Panc1 (cell line): ENCODE measurements at regions not wholly inside any gene's neighbourhood (a gene's known extent, or its start where the extent isn't known, plus 50 kb on each side); places are given as distances from the start of the nearest gene placed in this dataset.

Source experiments
- ATAC-seq: fragments of 200-7000 bp; cut with Tn5 transposase; 2 replicates; pipeline ENCODE4 v1.9.1; 2020; ENCODE audit warnings: mild to moderate bottlenecking, moderate library complexity
- BruUV-seq: library from RNA; stranded (reverse); fragments of 400-500 nt; replicated peaks from 2 replicates; lab custom pipeline; 2021; lab: Mats Ljungman, UMichigan
- CTCF ChIA-PET: fragments of 300-600 bp; sonication (Branson Sonifier 250); formaldehyde crosslinking; loops from one replicate; lab custom pipeline; 2022; ENCODE audit warnings: antibody characterized with exemption; lab: Charles Lee
- POLR2A ChIA-PET: fragments of 300-600 bp; sonication (Branson Sonifier 250); formaldehyde crosslinking; loops from one replicate; lab custom pipeline; 2022; ENCODE audit warnings: antibody characterized with exemption; lab: Charles Lee
- DNase-seq: peaks from one replicate; pipeline ENCODE4 v3.0.0-alpha.2; 2010; ENCODE audit warnings: low read depth, low spot score
- H3K27ac ChIP-seq: 2 replicates; pipeline ENCODE4 v1.5.1; 2011; ENCODE audit warnings: mild to moderate bottlenecking, low read length, inconsistent platforms
- H3K27me3 ChIP-seq: fragments of 200-500 bp; sonication (Bioruptor generic); 2 replicates; pipeline ENCODE4 v1.6.0; 2014; ENCODE audit warnings: low read length, inconsistent platforms; ENCODE audit not compliant: control insufficient read depth, insufficient read depth
- H3K36me3 ChIP-seq: fragments of 200-500 bp; sonication (Bioruptor generic); 2 replicates; pipeline ENCODE4 v1.5.1; 2014; ENCODE audit warnings: inconsistent platforms, mild to moderate bottlenecking, low read length, moderate library complexity; ENCODE audit not compliant: control insufficient read depth, insufficient read depth
- H3K4me1 ChIP-seq: 2 replicates; pipeline ENCODE4 v1.5.1; 2011; ENCODE audit warnings: inconsistent platforms, mild to moderate bottlenecking, low read length, moderate library complexity; ENCODE audit not compliant: control insufficient read depth, insufficient read depth
- H3K4me3 ChIP-seq, 2 experiments: 2 replicates each; pipeline ENCODE4 v1.5.1; 2011 to 2012; ENCODE audit warnings: low read depth in 2 of 2, low read length in 2 of 2, mild to moderate bottlenecking in 2 of 2, inconsistent platforms in 1 of 2, moderate library complexity in 1 of 2
- H3K9me3 ChIP-seq: fragments of 200-500 bp; sonication (Bioruptor generic); 2 replicates; pipeline ENCODE4 v1.5.1; 2014; ENCODE audit warnings: low read depth, mild to moderate bottlenecking, inconsistent platforms, low read length, moderate library complexity; ENCODE audit not compliant: control insufficient read depth, insufficient read depth
- CTCF ChIP-seq: fragments of 450-650 bp; IDR thresholded peaks from 2 replicates; pipeline ENCODE4 v1.5.1; 2017; ENCODE audit warnings: mild to moderate bottlenecking
- POLR2AphosphoS5 ChIP-seq: IDR thresholded peaks from 2 replicates; pipeline ENCODE4 v1.6.1; 2012; ENCODE audit warnings: mild to moderate bottlenecking, low read depth, low read length, moderate library complexity
- SIN3A ChIP-seq: IDR thresholded peaks from 2 replicates; pipeline ENCODE4 v1.6.1; 2012; ENCODE audit warnings: low read depth, mild to moderate bottlenecking, low read length, moderate library complexity, borderline replicate concordance; ENCODE audit not compliant: insufficient read depth
- TCF7L2 ChIP-seq: IDR thresholded peaks from 2 replicates; pipeline ENCODE4 v1.6.1; 2011; ENCODE audit warnings: mild to moderate bottlenecking, low read depth, low read length, inconsistent platforms
- in situ Hi-C: cut with HindIII; loops from 2 replicates; pipeline ENCODE4 v1.10.0; 2016; ENCODE audit warnings: low sequenced_read_pairs, low pct_unique_long_range_greater_than_20kb
- intact Hi-C: fragments of 100-400 bp; cut with micrococcal nuclease; formaldehyde crosslinking; loops from one replicate; pipeline ENCODE4 v1.10.0; 2022; ENCODE audit not compliant: unreplicated experiment
- TF ChIP-seq, protein P1 (sequence below), 2 experiments: IDR thresholded peaks; 2 replicates each; pipeline ENCODE4 v1.6.1; 2011 to 2012; ENCODE audit warnings: low read depth in 2 of 2, control low read depth in 1 of 2, low read length in 1 of 2, mild to moderate bottlenecking in 1 of 2, moderate library complexity in 1 of 2; ENCODE audit not compliant: insufficient read depth in 1 of 2

DNA sequence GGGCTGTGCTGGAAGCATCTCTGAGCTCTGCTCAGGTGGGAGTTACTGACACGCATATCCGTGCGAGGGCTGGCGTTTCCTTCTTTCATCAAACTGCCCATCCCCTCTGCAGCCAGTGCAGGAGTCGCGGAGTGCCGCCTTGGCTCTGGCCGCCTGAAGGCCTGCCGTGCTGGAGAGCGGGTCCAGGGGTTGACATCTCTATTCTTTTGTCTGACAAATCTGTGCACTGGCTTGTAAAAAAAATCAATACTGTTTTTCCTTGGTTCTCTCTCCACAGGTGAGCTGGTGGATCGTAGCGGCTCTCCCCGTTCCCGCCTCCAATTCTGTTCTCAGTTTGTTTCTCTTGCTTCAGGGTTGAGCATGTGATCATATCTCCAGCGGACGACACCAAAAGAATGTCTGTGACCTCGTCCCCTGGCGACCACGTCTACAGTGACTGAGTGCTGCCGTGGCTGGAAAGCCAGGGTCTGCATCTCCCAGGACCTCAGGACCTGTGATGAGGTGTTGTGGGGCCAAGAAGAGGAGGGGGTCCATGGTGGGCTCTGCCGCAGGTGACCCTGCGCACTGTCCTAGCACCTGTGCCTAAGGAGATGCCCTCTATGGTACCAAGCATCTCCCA is 214.3 kb upstream of the IRX4 start:
- Histone ChIP-seq H3K27me3 (peaks cover 4% of the 10 kb centered on the region; the same call in 1 of the 2 replicates), H3K9me3 (no peaks in the 10 kb centered on the region), H3K27ac (no peak overlapping the region), H3K36me3 (no peaks in the 10 kb centered on the region), H3K4me1 (no peaks in the 10 kb centered on the region), H3K4me3 (no peak overlapping the region)
- POLR2A ChIA-PET: no interaction called here
- intact Hi-C loops: no loop called here
- ATAC-seq: no peak
- in situ Hi-C loops: no loop called here
- CTCF ChIA-PET: no interaction called here
- TF ChIP-seq TCF7L2 (no peak), SIN3A (no peak), CTCF (no peak), POLR2AphosphoS5 (no peak)
- TF ChIP-seq, protein P1, sequence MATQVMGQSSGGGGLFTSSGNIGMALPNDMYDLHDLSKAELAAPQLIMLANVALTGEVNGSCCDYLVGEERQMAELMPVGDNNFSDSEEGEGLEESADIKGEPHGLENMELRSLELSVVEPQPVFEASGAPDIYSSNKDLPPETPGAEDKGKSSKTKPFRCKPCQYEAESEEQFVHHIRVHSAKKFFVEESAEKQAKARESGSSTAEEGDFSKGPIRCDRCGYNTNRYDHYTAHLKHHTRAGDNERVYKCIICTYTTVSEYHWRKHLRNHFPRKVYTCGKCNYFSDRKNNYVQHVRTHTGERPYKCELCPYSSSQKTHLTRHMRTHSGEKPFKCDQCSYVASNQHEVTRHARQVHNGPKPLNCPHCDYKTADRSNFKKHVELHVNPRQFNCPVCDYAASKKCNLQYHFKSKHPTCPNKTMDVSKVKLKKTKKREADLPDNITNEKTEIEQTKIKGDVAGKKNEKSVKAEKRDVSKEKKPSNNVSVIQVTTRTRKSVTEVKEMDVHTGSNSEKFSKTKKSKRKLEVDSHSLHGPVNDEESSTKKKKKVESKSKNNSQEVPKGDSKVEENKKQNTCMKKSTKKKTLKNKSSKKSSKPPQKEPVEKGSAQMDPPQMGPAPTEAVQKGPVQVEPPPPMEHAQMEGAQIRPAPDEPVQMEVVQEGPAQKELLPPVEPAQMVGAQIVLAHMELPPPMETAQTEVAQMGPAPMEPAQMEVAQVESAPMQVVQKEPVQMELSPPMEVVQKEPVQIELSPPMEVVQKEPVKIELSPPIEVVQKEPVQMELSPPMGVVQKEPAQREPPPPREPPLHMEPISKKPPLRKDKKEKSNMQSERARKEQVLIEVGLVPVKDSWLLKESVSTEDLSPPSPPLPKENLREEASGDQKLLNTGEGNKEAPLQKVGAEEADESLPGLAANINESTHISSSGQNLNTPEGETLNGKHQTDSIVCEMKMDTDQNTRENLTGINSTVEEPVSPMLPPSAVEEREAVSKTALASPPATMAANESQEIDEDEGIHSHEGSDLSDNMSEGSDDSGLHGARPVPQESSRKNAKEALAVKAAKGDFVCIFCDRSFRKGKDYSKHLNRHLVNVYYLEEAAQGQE (IDR thresholded peaks at IDR 0.05; ENCODE audit: insufficient read depth in 1 of 2, low read depth in 2 of 2, low read length in 1 of 2): no peak
- no TSS peak for BruUV-seq
- DNase-seq: no peak

DNA sequence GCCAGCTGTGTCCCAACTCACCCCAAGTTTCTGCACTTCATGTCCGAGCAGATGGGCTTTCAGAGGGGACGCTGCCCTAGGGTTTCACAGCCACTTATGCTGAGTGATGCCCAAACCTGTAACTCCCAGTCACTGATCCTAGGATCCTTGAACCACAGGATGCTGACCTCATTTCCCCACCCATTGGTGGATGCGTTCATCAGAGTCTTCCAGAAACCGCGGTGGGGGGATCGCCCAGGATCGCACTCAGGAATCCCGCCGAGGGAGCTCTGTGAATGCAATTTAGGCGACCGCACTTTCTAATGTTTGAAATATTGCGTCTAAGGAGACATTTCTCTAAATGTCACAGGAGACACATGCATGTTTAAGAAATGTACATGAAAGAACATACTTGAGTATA is 212.3 kb upstream of the IRX4 start:
- BruUV-seq: no TSS peak
- POLR2A ChIA-PET: no interaction called here
- no peak overlapping the region for H3K4me3 ChIP-seq
- H3K27me3 ChIP-seq: peaks cover 10% of the 10 kb centered on the region; the same call in 1 of the 2 replicates
- CTCF ChIA-PET: no interaction called here
- H3K27ac ChIP-seq: no peak overlapping the region
- in situ Hi-C loops (no loop called here), intact Hi-C loops (no loop called here)
- TF ChIP-seq SIN3A (no peak), TCF7L2 (no peak), CTCF (no peak), POLR2AphosphoS5 (no peak)
- TF ChIP-seq, protein P1 (IDR thresholded peaks at IDR 0.05; ENCODE audit: insufficient read depth in 1 of 2, low read depth in 2 of 2, low read length in 1 of 2): no peak
- DNase-seq (no peak), ATAC-seq (no peak)
- no peaks in the 10 kb centered on the region for H3K36me3 ChIP-seq
- H3K9me3 ChIP-seq: no peaks in the 10 kb centered on the region
- H3K4me1 ChIP-seq: no peaks in the 10 kb centered on the region
